Testis (tissue), 2 donors: ENCODE measurements at regions not wholly inside any gene's neighbourhood (a gene's known extent, or its start where the extent isn't known, plus 50 kb on each side); places are given as distances from the start of the nearest gene placed in this dataset.

Experiments used
- POLR2A ChIP-seq: fragments of 450-650 bp; IDR thresholded peaks from one replicate; pipeline ENCODE4 v1.6.1; 2017; ENCODE audit warnings: antibody characterized with exemption, mild to moderate bottlenecking, moderate library complexity
- TF ChIP-seq, protein P1 (sequence below), 3 experiments: fragments of 450-650 bp in 2 of 3; fragments of 200-600 bp in 1 of 3; sonication (generic) in 1 of 3; IDR thresholded peaks; one replicate each; pipeline ENCODE4 v1.5.1; 2016 to 2019; ENCODE audit warnings: antibody characterized with exemption in 3 of 3, mild to moderate bottlenecking in 2 of 3, moderate library complexity in 1 of 3

GRCh38 chr16:80324371-80324770, 216.4 kb upstream of the DYNLRB2 start:
- TF ChIP-seq, protein P1, sequence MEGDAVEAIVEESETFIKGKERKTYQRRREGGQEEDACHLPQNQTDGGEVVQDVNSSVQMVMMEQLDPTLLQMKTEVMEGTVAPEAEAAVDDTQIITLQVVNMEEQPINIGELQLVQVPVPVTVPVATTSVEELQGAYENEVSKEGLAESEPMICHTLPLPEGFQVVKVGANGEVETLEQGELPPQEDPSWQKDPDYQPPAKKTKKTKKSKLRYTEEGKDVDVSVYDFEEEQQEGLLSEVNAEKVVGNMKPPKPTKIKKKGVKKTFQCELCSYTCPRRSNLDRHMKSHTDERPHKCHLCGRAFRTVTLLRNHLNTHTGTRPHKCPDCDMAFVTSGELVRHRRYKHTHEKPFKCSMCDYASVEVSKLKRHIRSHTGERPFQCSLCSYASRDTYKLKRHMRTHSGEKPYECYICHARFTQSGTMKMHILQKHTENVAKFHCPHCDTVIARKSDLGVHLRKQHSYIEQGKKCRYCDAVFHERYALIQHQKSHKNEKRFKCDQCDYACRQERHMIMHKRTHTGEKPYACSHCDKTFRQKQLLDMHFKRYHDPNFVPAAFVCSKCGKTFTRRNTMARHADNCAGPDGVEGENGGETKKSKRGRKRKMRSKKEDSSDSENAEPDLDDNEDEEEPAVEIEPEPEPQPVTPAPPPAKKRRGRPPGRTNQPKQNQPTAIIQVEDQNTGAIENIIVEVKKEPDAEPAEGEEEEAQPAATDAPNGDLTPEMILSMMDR (IDR thresholded peaks at IDR 0.05), result no peak
- no peak for TF ChIP-seq POLR2A
